Natural killer cell treated with Interleukin-12 subunit alpha and Interleukin-12 subunit beta and Interleukin-15 and Interleukin-18, amount 100 ng/mL, for 72 hours (primary cell): ENCODE measurements at regions not wholly inside any gene's neighbourhood (a gene's known extent, or its start where the extent isn't known, plus 50 kb on each side); places are given as distances from the start of the nearest gene placed in this dataset.
"Not testable (repeated sequence)": the region's sequence is repeated elsewhere in the genome, so short reads cannot be mapped to it uniquely, and the experiment has no call there.

Experiments
- ATAC-seq, 2 donors: fragments of 150-1000 bp; cut with Tn5 transposase in 1 of 2; sonication (Bioruptor Pico), chemical (Tn5 transposase) in 1 of 2; 2 replicates each; pipeline ENCODE4 v1.10.0; 2021
- DNase-seq: peaks from one replicate; pipeline ENCODE4 v3.0.0; 2022; ENCODE audit warnings: low spot score
- H3K27ac Mint-ChIP-seq, 2 donors: 1 replicate in 1 of 2; 2 replicates in 1 of 2; pipeline ENCODE4 v1.8.0; 2022; ENCODE audit warnings: mixed read lengths in 2 of 2, mild to moderate bottlenecking in 1 of 2, moderate library complexity in 1 of 2
- H3K27me3 Mint-ChIP-seq, 2 donors: 1 replicate in 1 of 2; 2 replicates in 1 of 2; pipeline ENCODE4 v1.8.0; 2022; ENCODE audit warnings: mixed read lengths in 2 of 2
- H3K36me3 Mint-ChIP-seq: one replicate; pipeline ENCODE4 v1.8.0; 2022; ENCODE audit warnings: mixed read lengths
- H3K4me1 Mint-ChIP-seq, 2 donors: 1 replicate in 1 of 2; 2 replicates in 1 of 2; pipeline ENCODE4 v1.8.0; 2022; ENCODE audit warnings: low read depth in 2 of 2, mixed read lengths in 2 of 2, mild to moderate bottlenecking in 1 of 2
- H3K4me3 Mint-ChIP-seq: one replicate; pipeline ENCODE4 v1.8.0; 2022; ENCODE audit warnings: mixed read lengths
- H3K9me3 Mint-ChIP-seq: 2 replicates; pipeline ENCODE4 v1.8.0; 2022; ENCODE audit warnings: mixed read lengths

DNA sequence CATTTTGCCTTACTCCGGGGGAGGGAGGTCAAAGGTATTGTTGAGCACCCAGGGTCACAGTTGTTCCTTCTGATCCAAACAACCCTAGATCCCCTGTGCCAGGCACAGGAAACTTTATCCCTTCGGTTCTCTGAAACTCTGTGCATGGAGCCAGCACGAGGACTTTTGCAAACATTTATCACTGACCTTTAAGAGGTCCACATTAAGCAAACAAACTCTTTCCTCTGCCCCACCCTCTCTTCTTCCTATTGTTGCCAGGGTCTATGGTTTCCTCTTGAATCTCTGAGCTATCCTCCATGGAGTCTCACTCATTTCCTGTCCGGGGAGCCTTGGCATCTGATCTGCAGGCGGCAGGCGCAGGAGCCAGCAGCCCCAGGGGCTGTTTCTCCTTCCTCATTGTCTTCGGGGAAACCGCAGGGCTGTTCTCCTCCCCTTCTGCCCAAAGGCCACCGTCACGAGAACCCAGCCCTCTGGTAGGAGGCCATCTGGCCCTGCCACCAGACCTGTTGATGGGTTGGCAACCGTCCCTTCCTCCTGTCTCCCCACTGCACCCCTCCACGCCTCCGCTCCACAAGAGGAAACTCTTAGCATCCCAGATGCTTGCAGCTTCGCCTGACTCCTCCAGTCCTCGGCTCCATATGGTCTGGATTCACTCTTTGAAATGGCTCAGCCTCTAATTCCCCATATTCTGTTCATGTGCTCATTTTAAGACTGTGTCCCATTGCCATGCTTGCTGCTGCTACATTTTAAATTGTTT is 327.3 kb upstream of the NRP1 start:
- DNase-seq (no peak), ATAC-seq (peak in 1 of 2 donors; percentile 59)
- Mint-ChIP-seq H3K36me3 (peaks cover 4% of the 10 kb centered on the region), H3K4me3 (peak overlapping the region; percentile 13), H3K4me1 (peaks cover 9 to 10% of the 10 kb centered on the region in 2 donors), H3K9me3 (no peaks in the 10 kb centered on the region), H3K27me3 (peaks cover 40 to 42% of the 10 kb centered on the region in 2 donors), H3K27ac (no peak overlapping the region)

DNA sequence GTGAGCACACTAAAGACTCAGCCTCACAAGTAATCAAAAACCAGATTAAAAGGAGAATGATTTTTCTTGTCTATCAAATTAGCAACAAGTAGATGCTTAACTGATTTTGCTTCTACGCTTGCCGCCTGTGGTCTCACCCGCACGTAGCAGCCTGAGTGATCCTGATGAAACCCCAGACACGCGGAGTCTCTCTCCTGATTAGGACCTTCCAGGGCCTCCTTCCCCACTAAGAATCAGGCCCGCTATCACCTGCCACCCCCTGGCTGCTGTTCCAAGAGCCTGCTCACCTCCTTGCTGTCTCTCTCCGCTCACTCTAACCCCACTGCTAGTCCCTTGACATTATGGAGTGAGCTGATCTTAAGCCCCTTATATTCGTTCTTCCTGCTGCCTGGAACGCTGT is 325.9 kb upstream of the NRP1 start:
- Mint-ChIP-seq H3K27ac (no peak overlapping the region), H3K9me3 (no peaks in the 10 kb centered on the region), H3K4me1 (peaks cover 8 to 12% of the 10 kb centered on the region in 2 donors), H3K36me3 (peaks cover 4% of the 10 kb centered on the region), H3K4me3 (no peak overlapping the region), H3K27me3 (peaks cover 40 to 42% of the 10 kb centered on the region in 2 donors)
- ATAC-seq (no peak), DNase-seq (no peak)

DNA sequence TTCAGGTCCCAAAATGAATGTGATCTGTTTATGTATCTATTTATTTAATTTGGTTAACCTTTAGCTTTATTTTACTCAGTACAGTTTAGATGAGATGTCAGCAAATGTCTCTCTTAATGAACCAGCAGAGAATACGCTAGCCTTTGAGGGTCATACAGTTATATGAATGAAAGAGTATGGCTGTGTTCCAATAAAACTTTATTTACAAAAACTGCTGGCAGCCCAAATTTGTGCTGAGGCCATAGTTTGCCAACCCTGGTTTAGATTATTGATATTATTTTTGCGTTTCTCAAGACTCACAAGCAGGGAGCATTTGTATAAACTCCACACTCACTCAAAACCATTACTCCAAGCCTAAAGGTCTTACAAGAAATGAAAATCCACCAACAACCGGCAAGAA is 323.4 kb upstream of the NRP1 start:
- peaks cover 11% of the 10 kb centered on the region for H3K36me3 Mint-ChIP-seq
- H3K4me3 Mint-ChIP-seq: no peak overlapping the region
- H3K9me3 Mint-ChIP-seq: no peaks in the 10 kb centered on the region
- H3K27ac Mint-ChIP-seq: no peak overlapping the region
- DNase-seq: no peak
- ATAC-seq: no peak
- H3K4me1 Mint-ChIP-seq: peaks cover 26 to 28% of the 10 kb centered on the region in 2 donors
- H3K27me3 Mint-ChIP-seq: peaks cover 50 to 54% of the 10 kb centered on the region in 2 donors

DNA sequence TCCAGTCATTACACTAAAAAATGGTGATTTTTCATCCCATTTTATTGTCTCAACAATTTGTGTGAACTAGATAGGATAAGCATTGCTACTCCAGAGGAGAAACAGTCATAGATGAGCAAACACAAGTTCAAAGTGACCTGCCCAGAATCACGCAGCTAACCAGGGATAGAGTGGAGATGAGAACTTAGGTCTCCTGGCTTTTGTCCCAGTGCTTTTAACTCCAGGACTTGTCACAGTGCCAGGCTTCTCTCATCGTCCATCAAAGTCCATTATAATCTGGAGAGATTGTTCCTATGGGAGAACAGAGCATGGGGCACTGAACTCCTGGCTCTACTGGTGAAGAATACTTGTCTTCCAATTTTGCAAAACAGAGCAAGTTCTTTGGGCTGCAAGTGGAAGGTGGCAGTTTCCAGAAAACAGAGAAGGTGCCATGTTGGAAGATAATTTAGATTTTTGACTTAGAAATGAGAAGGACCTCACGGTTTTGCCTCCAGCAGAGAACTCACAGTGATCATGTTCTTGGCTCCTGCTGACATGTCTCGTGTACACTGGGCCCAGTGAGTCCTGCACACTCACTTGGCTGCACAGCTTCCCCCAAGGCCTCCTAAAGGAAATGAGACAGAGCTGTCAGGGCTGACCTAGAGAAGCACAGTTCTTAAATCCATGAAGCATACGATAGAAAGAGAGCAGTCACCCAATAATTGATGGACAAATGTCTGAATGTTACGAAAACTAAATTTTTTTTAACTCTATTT is 322.9 kb upstream of the NRP1 start:
- DNase-seq (no peak), ATAC-seq (no peak)
- Mint-ChIP-seq H3K27ac (no peak overlapping the region), H3K4me3 (no peak overlapping the region), H3K27me3 (peaks cover 47 to 52% of the 10 kb centered on the region in 2 donors), H3K36me3 (peaks cover 11% of the 10 kb centered on the region), H3K4me1 (peaks cover 24 to 26% of the 10 kb centered on the region in 2 donors), H3K9me3 (no peaks in the 10 kb centered on the region)

DNA sequence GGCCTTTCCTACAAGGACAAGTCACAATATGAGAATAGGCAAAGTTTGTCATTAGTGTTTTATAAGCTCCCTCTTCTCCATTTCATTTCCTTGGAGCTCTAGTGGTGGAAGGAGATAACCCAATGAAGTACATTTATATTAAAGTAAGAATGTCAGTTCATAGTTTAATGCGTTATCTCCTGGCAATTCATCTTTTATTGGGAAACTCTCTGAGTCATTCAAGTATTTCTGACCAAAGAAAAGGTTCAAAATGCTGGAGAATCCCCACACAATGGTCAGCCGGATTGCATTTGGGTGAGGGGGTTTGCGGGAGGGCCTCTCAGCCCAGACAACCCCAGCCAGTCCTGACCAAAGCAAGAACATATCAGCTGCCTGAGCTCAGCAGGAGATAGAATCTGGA is 321.5 kb upstream of the NRP1 start:
- Mint-ChIP-seq H3K4me3 (no peak overlapping the region), H3K9me3 (no peaks in the 10 kb centered on the region), H3K4me1 (peaks cover 19 to 21% of the 10 kb centered on the region in 2 donors), H3K27ac (no peak overlapping the region), H3K36me3 (peaks cover 11% of the 10 kb centered on the region), H3K27me3 (peaks cover 44 to 53% of the 10 kb centered on the region in 2 donors)
- DNase-seq (no peak), ATAC-seq (no peak)

DNA sequence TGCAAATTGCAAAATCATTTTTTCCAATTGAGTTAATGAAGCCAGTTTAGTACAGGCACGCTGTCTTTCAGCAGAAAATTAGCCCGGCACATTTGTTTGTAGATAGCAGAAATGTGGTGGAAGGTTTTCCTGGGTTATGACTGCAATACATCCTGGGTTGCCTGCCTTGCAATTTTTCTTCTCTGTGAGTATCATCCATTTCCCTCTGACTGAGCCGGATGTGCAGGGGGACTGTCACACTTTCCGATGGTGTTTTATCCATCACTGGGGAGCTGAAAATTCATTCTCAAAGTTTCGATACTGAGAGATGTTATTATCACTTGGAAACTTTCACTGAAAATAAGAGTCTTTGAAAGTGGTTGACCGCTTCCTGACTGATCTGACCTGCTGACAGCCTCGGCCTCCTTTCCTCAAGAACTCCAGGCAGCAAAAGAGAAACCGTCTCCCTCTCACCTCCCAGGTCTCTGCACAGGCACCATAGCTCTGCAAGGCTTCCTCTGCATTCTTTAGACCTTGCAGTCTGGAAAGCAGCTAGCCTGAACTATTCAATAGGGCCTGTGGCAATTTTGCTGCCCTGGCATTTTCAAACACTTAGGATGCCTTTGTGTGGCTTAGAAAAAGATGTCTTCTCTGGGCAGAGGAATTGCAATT is 320.8 kb upstream of the NRP1 start:
- H3K27me3 Mint-ChIP-seq: peaks cover 38 to 47% of the 10 kb centered on the region in 2 donors
- ATAC-seq (peak; percentile 78 to 81), DNase-seq (no peak)
- H3K27ac Mint-ChIP-seq: no peak overlapping the region
- H3K4me3 Mint-ChIP-seq: peak overlapping the region; percentile 34
- H3K36me3 Mint-ChIP-seq: peaks cover 11% of the 10 kb centered on the region
- no peaks in the 10 kb centered on the region for H3K9me3 Mint-ChIP-seq
- H3K4me1 Mint-ChIP-seq: peaks cover 19 to 21% of the 10 kb centered on the region in 2 donors

DNA sequence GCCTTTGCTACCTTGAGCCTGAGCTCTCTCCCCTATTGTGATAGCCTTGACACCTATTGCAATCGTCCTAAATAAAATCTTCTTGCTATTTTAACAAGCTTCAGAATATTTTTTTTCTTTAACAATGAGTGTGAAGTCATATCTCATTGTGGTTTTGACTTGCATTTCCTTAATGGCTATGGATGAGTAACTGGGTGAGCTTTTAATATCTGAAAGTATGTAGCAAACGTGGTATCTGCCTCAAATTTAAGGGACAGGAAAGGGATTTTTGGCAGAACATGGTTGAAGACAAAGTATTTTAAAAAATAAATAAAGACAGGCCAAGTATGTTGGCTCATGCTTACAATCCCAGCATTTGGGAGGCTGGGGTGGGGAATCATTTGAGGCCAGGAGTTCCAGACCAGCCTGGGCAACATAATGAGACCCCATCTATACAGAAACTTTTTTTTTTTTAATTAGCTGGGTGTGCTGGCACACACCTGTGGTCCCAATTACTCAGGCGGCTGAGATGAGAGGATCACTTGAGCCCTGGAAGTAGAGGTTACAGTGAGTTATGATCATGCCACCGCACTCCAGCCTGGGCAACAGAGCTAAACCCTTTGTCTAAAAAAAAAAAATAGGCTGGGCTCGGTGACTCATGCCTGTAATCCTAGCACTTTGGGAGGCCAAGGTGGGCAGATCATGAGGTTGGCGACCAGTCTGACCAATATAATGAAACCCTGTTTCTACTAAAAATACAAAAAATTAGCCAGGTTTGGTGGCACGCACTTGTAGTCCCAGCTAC is 319.3 kb upstream of the NRP1 start:
- ATAC-seq: no peak
- H3K36me3 Mint-ChIP-seq: peaks cover 11% of the 10 kb centered on the region
- H3K4me3 Mint-ChIP-seq: peak overlapping the region; percentile 43
- DNase-seq: no peak
- H3K9me3 Mint-ChIP-seq: no peaks in the 10 kb centered on the region
- H3K27me3 Mint-ChIP-seq: peaks cover 36 to 44% of the 10 kb centered on the region in 2 donors
- H3K4me1 Mint-ChIP-seq: peaks cover 19 to 21% of the 10 kb centered on the region in 2 donors
- H3K27ac Mint-ChIP-seq: no peak overlapping the region

DNA sequence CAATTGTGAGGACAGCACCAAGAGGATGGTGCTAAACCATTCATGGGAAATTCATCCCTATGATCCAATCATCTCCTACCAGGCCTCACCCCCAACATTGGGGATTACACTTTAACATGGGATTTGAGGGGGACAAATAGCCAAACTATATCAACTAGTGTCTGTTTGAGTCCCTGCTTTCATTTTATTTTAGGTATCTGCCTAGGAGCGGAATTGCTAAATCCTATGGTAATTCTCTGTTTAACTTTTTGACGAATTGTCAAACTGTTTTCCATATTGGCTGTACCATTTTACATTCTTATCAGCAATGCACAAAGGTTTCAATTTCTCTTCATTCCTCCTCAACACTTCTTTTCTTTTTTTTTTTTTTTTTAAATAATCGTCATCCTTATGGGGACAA is 318.4 kb upstream of the NRP1 start:
- ATAC-seq (no peak), DNase-seq (no peak)
- Mint-ChIP-seq H3K27me3 (peaks cover 40 to 50% of the 10 kb centered on the region in 2 donors), H3K9me3 (no peaks in the 10 kb centered on the region), H3K36me3 (peaks cover 18% of the 10 kb centered on the region), H3K27ac (no peak overlapping the region), H3K4me1 (peaks cover 19 to 21% of the 10 kb centered on the region in 2 donors), H3K4me3 (no peak overlapping the region)

DNA sequence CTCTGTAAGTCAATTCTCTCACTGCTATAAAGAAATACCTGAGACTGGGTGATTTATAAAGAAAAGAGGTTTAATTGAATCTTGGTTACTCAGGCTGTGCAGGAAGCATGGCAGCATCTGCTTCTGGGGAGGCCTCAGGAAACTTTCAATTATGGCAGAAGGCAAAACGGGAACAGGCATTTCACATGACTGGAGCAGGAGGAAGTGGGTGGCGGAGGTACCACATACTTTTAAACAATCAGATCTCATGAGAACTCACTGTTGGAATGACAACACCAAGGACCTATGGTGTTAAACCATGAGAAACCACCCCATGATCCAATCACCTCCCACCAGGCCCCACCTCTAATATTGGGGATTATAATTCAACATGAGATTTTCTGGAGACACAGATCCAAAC is 315.7 kb upstream of the NRP1 start:
- not testable (repeated sequence) for ATAC-seq, H3K9me3 Mint-ChIP-seq, H3K4me3 Mint-ChIP-seq, DNase-seq, H3K27ac Mint-ChIP-seq
- H3K36me3 Mint-ChIP-seq: peaks cover 18% of the 10 kb centered on the region
- peaks cover 34 to 57% of the 10 kb centered on the region in 2 donors for H3K27me3 Mint-ChIP-seq
- peaks cover 14 to 16% of the 10 kb centered on the region in 2 donors for H3K4me1 Mint-ChIP-seq

DNA sequence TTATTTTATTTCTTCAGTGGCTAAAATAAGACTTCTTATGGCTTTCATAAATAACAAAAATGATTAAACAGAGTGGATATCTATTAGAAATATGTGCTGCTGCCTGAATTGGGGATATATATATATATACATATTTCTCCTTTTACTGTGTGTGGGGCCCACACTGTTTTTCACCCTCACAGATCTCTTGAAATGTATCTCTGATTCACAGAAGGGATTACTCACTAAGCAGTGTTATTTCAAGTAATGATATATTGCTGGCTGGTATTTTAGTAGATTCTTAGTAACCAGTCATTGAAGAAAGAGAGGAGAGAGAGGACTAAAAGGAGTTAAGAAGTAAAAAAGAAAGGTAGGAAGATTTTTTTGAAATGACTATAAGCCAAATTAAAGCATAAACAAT is 308.6 kb upstream of the NRP1 start:
- Mint-ChIP-seq H3K4me1 (no peaks in the 10 kb centered on the region), H3K36me3 (no peaks in the 10 kb centered on the region), H3K27me3 (peaks cover 17 to 30% of the 10 kb centered on the region in 2 donors), H3K9me3 (no peaks in the 10 kb centered on the region), H3K27ac (no peak overlapping the region), H3K4me3 (no peak overlapping the region)
- ATAC-seq (no peak), DNase-seq (no peak)

DNA sequence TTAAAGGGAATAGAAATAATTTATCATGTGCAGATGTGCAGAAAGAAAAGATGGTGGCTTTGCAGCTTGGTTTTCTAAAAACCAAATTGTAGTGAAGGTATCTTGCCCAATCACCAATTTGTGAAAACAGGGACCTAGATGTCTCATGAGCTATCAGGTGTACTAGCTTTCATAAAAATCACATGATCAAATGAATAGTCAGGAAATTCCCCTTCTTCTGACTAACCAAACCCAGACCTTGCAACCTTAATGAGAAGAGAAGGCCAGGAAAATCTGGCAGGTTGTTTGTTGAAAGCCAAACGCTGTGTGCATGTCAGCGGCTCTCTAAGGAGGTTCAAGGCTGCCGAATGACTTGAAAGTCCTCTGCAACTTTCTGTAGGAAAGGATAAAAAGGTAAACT is 304.4 kb upstream of the NRP1 start:
- Mint-ChIP-seq H3K4me1 (no peaks in the 10 kb centered on the region), H3K27ac (no peak overlapping the region), H3K4me3 (no peak overlapping the region), H3K9me3 (no peaks in the 10 kb centered on the region), H3K36me3 (no peaks in the 10 kb centered on the region), H3K27me3 (peaks cover 17 to 19% of the 10 kb centered on the region in 2 donors)
- ATAC-seq (no peak), DNase-seq (no peak)

DNA sequence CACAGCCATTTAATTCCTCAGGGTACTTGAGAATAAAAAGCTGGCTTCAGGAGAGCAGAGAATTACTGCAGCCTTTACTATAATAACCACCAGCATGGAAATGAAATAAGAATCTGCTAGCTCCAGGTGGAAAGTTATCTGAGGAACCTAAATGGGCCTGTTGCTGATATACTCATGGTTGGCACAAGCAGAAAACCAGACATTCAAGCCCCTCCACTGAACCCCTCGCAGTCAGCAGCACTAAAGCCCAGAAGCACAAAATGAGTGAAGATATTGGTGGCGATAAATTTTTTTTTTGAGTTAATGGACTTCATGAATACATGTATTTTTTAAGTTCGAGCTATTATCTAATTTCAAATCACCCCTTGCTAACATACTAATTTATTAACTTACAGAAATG is 303.9 kb upstream of the NRP1 start:
- no peak overlapping the region for H3K4me3 Mint-ChIP-seq
- DNase-seq: no peak
- H3K27ac Mint-ChIP-seq: no peak overlapping the region
- peaks cover 12 to 14% of the 10 kb centered on the region in 2 donors for H3K27me3 Mint-ChIP-seq
- H3K4me1 Mint-ChIP-seq: no peaks in the 10 kb centered on the region
- no peaks in the 10 kb centered on the region for H3K9me3 Mint-ChIP-seq
- no peak for ATAC-seq
- H3K36me3 Mint-ChIP-seq: no peaks in the 10 kb centered on the region

DNA sequence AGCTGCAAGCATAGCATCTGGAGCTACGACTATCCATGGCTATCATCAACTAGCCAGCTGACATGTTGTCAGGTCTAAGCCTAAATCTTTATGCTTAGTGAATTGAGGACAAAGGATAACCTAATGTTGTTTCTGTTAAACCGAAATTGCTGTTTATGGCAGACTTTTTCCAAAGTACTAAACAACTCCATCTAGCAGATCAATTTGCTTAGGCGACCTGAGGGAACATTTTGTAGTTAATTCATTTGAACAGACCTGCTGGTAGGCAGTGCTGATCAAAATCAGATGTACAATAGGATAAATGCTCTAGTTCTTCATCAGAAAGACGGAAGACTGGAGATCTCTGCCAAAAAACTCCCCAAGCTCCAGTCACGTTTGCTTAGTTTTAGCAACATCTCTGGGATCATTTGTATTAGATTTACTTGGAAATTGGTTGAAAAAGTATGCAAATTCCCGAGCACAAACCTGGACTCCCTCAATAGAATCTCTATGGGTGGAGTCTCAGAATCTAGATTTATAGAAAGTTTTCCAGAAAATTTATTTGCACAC is 301.6 kb upstream of the NRP1 start:
- ATAC-seq (no peak), DNase-seq (no peak)
- no peak overlapping the region for H3K4me3 Mint-ChIP-seq
- H3K27ac Mint-ChIP-seq: no peak overlapping the region
- H3K27me3 Mint-ChIP-seq: peaks cover 14% of the 10 kb centered on the region in 2 donors
- H3K4me1 Mint-ChIP-seq: no peaks in the 10 kb centered on the region
- H3K36me3 Mint-ChIP-seq: no peaks in the 10 kb centered on the region
- no peaks in the 10 kb centered on the region for H3K9me3 Mint-ChIP-seq
